Ovary (tissue), 7 donors: ENCODE measurements at regions not wholly inside any gene's neighbourhood (a gene's known extent, or its start where the extent isn't known, plus 50 kb on each side); places are given as distances from the start of the nearest gene placed in this dataset.

Source experiments
- DNase-seq, 5 donors: peaks; one replicate each; pipeline ENCODE4 v3.0.0-alpha.2; 2019 to 2020
- H3K27ac ChIP-seq, 2 donors: fragments of 200-600 bp; one replicate each; pipeline versions ENCODE4 v1.5.1 to v1.8.0; 2019 to 2022
- H3K27me3 ChIP-seq: fragments of 200-600 bp; one replicate; pipeline ENCODE4 v1.8.0; 2022
- H3K36me3 ChIP-seq: fragments of 200-600 bp; sonication (generic); one replicate; pipeline ENCODE4 v1.5.1; 2019
- H3K4me1 ChIP-seq: one replicate; pipeline ENCODE4 v1.8.1; 2013; ENCODE audit warnings: mild to moderate bottlenecking, moderate library complexity; ENCODE audit not compliant: insufficient read depth
- H3K4me3 ChIP-seq: fragments of 200-600 bp; sonication (generic); one replicate; pipeline ENCODE4 v1.5.1; 2017
- H3K9me3 ChIP-seq, 2 donors: fragments of 200-600 bp in 1 of 2; sonication (generic) in 1 of 2; one replicate each; pipeline versions ENCODE4 v1.5.1 to v1.8.1; 2013 to 2019; ENCODE audit warnings: mild to moderate bottlenecking in 1 of 2, moderate library complexity in 1 of 2
- EP300 ChIP-seq: sonication (generic); formaldehyde crosslinking; IDR thresholded peaks from one replicate; pipeline ENCODE4 v1.6.1; 2017; ENCODE audit warnings: antibody characterized with exemption
- POLR2A ChIP-seq: fragments of 450-650 bp; IDR thresholded peaks from one replicate; pipeline ENCODE4 v1.6.1; 2017; ENCODE audit warnings: antibody characterized with exemption, mild to moderate bottlenecking, moderate library complexity
- WGBS, 3 donors: extraction: QIAGEN DNeasy Blood & Tissue Kit in 1 of 3; methylation state at CpG; one replicate each; pipeline versions ENCODE4 v1.1.5 to v1.1.7; 2013 to 2017; 5-methylcytosine and 5-hydroxymethylcytosine counted together
- intact Hi-C, 4 donors: fragments of 100-400 bp; cut with DNase I; formaldehyde crosslinking; loops; one replicate each; pipeline versions ENCODE4 v1.11.0 to v1.15.1; 2022 to 2023
- TF ChIP-seq, protein P1 (sequence below), 3 donors: fragments of 450-650 bp in 2 of 3; fragments of 200-600 bp in 1 of 3; IDR thresholded peaks; one replicate each; pipeline versions ENCODE4 v1.5.1 to v1.8.0; 2016 to 2022; ENCODE audit warnings: antibody characterized with exemption in 3 of 3, mild to moderate bottlenecking in 1 of 3
- donor health status: DM: no; HTN: no; CAD: no; lungs with moderate emphysema.
- donor health status: DM: no; HTN: no; CAD: no.
- donor health status: Bipolar disorder and iron deficiency.
- donor health status: DM: no; HTN: no; CAD: no.
- donor health status: DM: yes; HTN: yes; CAD: no.

DNA sequence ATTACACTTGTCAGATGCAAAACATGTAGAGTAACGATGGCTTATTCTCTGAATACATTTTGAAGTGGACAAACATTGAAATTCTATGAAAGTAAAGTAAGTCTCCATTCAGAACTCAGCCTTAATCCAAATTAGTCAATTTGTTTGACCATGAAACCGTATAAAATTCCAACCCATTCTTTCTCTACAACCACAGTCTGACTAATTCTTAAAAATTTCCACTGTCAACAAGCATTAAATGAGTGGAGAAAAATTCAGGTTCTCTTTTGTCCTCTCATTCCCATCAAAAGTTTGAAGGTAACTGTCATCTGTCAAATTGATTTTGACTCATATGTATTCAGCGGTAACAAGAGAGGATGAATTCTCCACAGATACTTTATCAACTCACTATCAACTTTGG, 1031.5 kb downstream of the SORCS1 start:
- Histone ChIP-seq H3K9me3 (no peaks in the 10 kb centered on the region), H3K36me3 (no peaks in the 10 kb centered on the region), H3K4me1 (no peaks in the 10 kb centered on the region), H3K27ac (no peak overlapping the region), H3K27me3 (no peaks in the 10 kb centered on the region), H3K4me3 (no peak overlapping the region)
- intact Hi-C loops = no loop called here
- 61 to 63% (median 62%) methylated on average over 3 of the region's 3 CpGs for WGBS, 3 donors
- no peak for DNase-seq
- TF ChIP-seq EP300 = no peak

DNA sequence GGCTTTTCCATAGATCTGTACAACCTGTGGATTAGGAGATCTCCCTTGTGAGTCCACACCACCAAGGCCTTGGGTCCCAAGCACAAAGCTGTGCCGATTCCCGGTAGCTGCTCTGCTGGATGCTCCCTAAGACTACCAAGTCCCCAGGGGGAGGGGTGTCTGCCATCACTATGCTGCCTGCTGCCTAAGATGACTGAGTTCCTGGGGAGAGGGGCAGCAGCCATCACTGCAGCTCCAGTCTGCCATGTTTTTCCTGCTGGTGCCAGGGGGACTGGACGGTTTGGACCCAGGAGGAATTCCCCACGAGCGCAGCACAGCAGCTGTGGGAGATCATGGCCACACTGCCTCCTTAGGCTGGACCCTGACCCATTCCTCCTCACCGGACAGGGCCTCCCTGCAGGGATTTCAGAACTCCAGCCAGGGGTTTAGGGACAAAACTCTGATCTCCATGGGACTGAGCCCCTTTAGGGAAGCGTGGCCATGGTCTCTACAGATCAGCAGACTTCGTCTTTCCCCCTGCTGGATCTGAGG, 1049.8 kb downstream of the SORCS1 start:
- intact Hi-C loops = no loop called here
- no peak overlapping the region for H3K27ac ChIP-seq
- no peak for DNase-seq
- H3K36me3 ChIP-seq = no peaks in the 10 kb centered on the region
- no peaks in the 10 kb centered on the region for H3K27me3 ChIP-seq
- H3K9me3 ChIP-seq = no peaks in the 10 kb centered on the region
- TF ChIP-seq POLR2A (no peak), EP300 (no peak)
- TF ChIP-seq, protein P1, sequence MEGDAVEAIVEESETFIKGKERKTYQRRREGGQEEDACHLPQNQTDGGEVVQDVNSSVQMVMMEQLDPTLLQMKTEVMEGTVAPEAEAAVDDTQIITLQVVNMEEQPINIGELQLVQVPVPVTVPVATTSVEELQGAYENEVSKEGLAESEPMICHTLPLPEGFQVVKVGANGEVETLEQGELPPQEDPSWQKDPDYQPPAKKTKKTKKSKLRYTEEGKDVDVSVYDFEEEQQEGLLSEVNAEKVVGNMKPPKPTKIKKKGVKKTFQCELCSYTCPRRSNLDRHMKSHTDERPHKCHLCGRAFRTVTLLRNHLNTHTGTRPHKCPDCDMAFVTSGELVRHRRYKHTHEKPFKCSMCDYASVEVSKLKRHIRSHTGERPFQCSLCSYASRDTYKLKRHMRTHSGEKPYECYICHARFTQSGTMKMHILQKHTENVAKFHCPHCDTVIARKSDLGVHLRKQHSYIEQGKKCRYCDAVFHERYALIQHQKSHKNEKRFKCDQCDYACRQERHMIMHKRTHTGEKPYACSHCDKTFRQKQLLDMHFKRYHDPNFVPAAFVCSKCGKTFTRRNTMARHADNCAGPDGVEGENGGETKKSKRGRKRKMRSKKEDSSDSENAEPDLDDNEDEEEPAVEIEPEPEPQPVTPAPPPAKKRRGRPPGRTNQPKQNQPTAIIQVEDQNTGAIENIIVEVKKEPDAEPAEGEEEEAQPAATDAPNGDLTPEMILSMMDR (IDR thresholded peaks at IDR 0.05) = no peak
- WGBS, 3 donors = 80 to 90% (median 90%) methylated on average over 8 of the region's 8 CpGs
- no peak overlapping the region for H3K4me3 ChIP-seq
- no peaks in the 10 kb centered on the region for H3K4me1 ChIP-seq

DNA sequence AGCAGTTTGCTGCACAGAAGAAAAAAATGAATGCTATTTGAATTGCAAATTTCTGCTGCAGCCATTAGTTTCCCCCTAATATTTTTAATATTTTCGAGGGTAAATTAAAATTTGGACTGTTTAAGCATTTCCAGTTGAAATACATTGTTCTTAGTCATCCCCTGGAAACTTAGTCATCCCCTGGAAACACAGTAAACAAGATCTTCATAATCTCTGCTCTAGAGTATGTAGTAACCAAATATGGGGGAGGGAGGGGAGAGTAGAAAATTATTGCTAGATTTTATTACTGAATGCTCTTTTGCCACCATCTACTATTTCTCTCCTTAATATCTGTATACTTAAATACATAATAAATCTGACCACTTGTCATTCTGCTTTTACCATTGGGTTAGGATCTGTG, 1053.3 kb downstream of the SORCS1 start:
- H3K27ac ChIP-seq = no peak overlapping the region
- 35 to 52% (median 37%) methylated on average over 1 of the region's 1 CpG for WGBS, 3 donors

DNA sequence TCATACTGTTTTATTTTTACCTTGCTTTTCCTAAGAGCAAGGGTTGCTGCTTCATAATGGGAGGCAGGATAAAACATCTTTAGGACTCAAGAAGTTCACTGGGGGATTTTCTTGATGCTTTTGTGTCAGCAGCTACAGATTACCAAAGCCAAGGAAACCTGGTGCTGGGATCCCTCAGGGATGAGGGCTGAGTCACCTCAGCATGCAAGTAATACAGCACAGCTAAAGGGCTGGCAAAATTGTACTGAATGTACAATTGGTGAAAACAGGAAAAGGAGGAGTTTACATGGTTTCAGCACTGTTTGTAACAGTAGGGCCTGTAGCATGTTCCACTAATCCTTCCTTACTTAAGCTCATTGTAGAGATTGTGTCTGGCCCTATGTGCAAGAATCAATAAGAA, 1056.8 kb downstream of the SORCS1 start:
- Histone ChIP-seq H3K4me1 (no peaks in the 10 kb centered on the region), H3K9me3 (no peaks in the 10 kb centered on the region), H3K36me3 (no peaks in the 10 kb centered on the region), H3K27ac (no peak overlapping the region), H3K27me3 (no peaks in the 10 kb centered on the region), H3K4me3 (no peak overlapping the region)
- intact Hi-C loops = no loop called here
- TF ChIP-seq, protein P1 (IDR thresholded peaks at IDR 0.05) = no peak
- no peak for TF ChIP-seq EP300
- TF ChIP-seq POLR2A = no peak
- DNase-seq = no peak

More for the DNA sequence above, 1053.3 kb downstream of the SORCS1 start:
- no peaks in the 10 kb centered on the region for H3K27me3 ChIP-seq
- H3K4me1 ChIP-seq = no peaks in the 10 kb centered on the region
- no peaks in the 10 kb centered on the region for H3K36me3 ChIP-seq
- no peak for DNase-seq
- no peaks in the 10 kb centered on the region for H3K9me3 ChIP-seq
- intact Hi-C loops = no loop called here
- no peak overlapping the region for H3K4me3 ChIP-seq
- TF ChIP-seq, protein P1 (IDR thresholded peaks at IDR 0.05) = no peak
- TF ChIP-seq EP300 = no peak
- no peak for TF ChIP-seq POLR2A

DNA sequence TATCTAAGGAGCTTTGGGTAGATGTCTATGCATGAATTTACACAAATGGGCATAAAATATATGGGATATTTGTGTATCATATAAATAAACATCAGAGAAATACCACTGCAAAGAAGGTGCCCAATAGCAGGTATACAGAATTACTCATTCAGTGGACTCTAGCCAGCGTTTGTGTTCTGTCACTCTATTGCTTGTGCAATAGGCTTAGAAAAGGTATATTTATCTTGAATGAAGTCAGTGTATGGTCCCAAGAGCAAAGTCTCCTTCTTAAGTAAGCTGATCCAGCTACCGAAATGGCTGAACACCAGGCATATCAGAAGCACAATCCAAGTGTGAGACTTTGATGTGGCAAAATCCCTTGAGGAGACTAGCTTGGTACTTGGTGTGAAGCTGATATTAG, 1058.4 kb downstream of the SORCS1 start:
- H3K9me3 ChIP-seq = no peaks in the 10 kb centered on the region
- no peaks in the 10 kb centered on the region for H3K4me1 ChIP-seq
- no peak overlapping the region for H3K4me3 ChIP-seq
- TF ChIP-seq, protein P1 (IDR thresholded peaks at IDR 0.05) = no peak
- TF ChIP-seq EP300 (no peak), POLR2A (no peak)
- 85 to 88% (median 88%) methylated on average over 2 of the region's 2 CpGs for WGBS, 3 donors
- no peaks in the 10 kb centered on the region for H3K36me3 ChIP-seq
- intact Hi-C loops = no loop called here
- no peaks in the 10 kb centered on the region for H3K27me3 ChIP-seq
- DNase-seq = no peak
- no peak overlapping the region for H3K27ac ChIP-seq
